HEK293 (cell line): ENCODE measurements at regions not wholly inside any gene's neighbourhood (a gene's known extent, or its start where the extent isn't known, plus 50 kb on each side); places are given as distances from the start of the nearest gene placed in this dataset.

Experiments used
- CTCF ChIA-PET: fragments of 350-600 bp; formaldehyde crosslinking; extraction: SDS; loops from one replicate; lab custom pipeline; 2021; ENCODE audit warnings: antibody characterized with exemption; lab: Yijun Ruan, JAX
- POLR2A ChIA-PET: fragments of 300-600 bp; formaldehyde crosslinking; extraction: SDS; loops from one replicate; lab custom pipeline; 2020; ENCODE audit warnings: antibody characterized with exemption, inconsistent platforms; lab: Yijun Ruan, JAX
- H3K27ac ChIP-seq: fragments of 200-500 bp; sonication (Bioruptor generic); 2 replicates; pipeline ENCODE4 v1.5.1; 2014; ENCODE audit warnings: low read depth, low read length, control low read depth, inconsistent platforms; ENCODE audit errors: extremely low read depth
- H3K36me3 ChIP-seq, 2 experiments: fragments of 200-500 bp in 1 of 2; sonication (Bioruptor generic) in 1 of 2; 1 replicate in 1 of 2; 2 replicates in 1 of 2; pipeline ENCODE4 v1.5.1; 2014 to 2017; ENCODE audit warnings: inconsistent platforms in 2 of 2, low read length in 2 of 2; ENCODE audit not compliant: control insufficient read depth in 2 of 2, insufficient read depth in 1 of 2
- H3K4me1 ChIP-seq: fragments of 200-500 bp; sonication (Bioruptor generic); 2 replicates; pipeline ENCODE4 v1.5.1; 2014; ENCODE audit warnings: mild to moderate bottlenecking, low read length, inconsistent platforms; ENCODE audit not compliant: control insufficient read depth, insufficient read depth
- H3K4me3 ChIP-seq: 2 replicates; pipeline ENCODE4 v1.5.1; 2011; ENCODE audit warnings: low read depth, mild to moderate bottlenecking, control low read depth, low read length, moderate library complexity
- H3K9me3 ChIP-seq: fragments of 200-500 bp; sonication (Bioruptor generic); 2 replicates; pipeline ENCODE4 v1.5.1; 2014; ENCODE audit warnings: low read depth, low read length, inconsistent platforms; ENCODE audit not compliant: control insufficient read depth, insufficient read depth
- EGR2 ChIP-seq: fragments of 450-650 bp; formaldehyde crosslinking; IDR thresholded peaks from 2 replicates; pipeline ENCODE4 v1.5.1; 2016; ENCODE audit warnings: low read depth, missing biosample characterization, missing genetic modification characterization
- HOXC10 ChIP-seq: sonication (generic); formaldehyde crosslinking; IDR thresholded peaks from 2 replicates; pipeline ENCODE4 v1.8.1; 2023; ENCODE audit warnings: mild to moderate bottlenecking, missing genetic modification reagents
- KLF10 ChIP-seq: fragments of 450-650 bp; IDR thresholded peaks from 2 replicates; pipeline ENCODE4 v1.5.1; 2018; ENCODE audit warnings: missing biosample characterization, mild to moderate bottlenecking, missing genetic modification characterization
- OSR2 ChIP-seq: fragments of 450-650 bp; formaldehyde crosslinking; IDR thresholded peaks from 2 replicates; pipeline ENCODE4 v1.5.1; 2016; ENCODE audit warnings: missing biosample characterization, missing genetic modification characterization
- TCF7L2 ChIP-seq: IDR thresholded peaks from 2 replicates; pipeline ENCODE4 v1.6.1; 2011; ENCODE audit warnings: low read depth, mild to moderate bottlenecking, inconsistent platforms, low read length, moderate library complexity, borderline replicate concordance
- ZBTB20 ChIP-seq: fragments of 450-650 bp; formaldehyde crosslinking; IDR thresholded peaks from 2 replicates; pipeline ENCODE4 v1.5.1; 2016; ENCODE audit warnings: missing biosample characterization, missing genetic modification characterization
- ZBTB26 ChIP-seq: fragments of 450-650 bp; formaldehyde crosslinking; optimal IDR thresholded peaks from 2 replicates; pipeline ENCODE3; 2016; ENCODE audit warnings: missing biosample characterization, mild to moderate bottlenecking, missing genetic modification characterization
- ZFP3 ChIP-seq: fragments of 450-650 bp; formaldehyde crosslinking; IDR thresholded peaks from 2 replicates; pipeline ENCODE4 v1.5.1; 2016; ENCODE audit warnings: low read depth, missing biosample characterization, missing genetic modification characterization
- ZNF10 ChIP-seq: fragments of 450-650 bp; formaldehyde crosslinking; IDR thresholded peaks from 2 replicates; pipeline ENCODE4 v1.5.1; 2017; ENCODE audit warnings: missing biosample characterization, missing genetic modification characterization
- ZNF114 ChIP-seq: fragments of 450-650 bp; formaldehyde crosslinking; IDR thresholded peaks from 2 replicates; pipeline ENCODE4 v1.5.0; 2017; ENCODE audit warnings: missing biosample characterization, missing genetic modification characterization
- ZNF19 ChIP-seq: fragments of 450-650 bp; formaldehyde crosslinking; IDR thresholded peaks from 2 replicates; pipeline ENCODE4; 2016; ENCODE audit warnings: missing biosample characterization, missing genetic modification characterization, low read depth
- ZNF324 ChIP-seq: fragments of 450-650 bp; formaldehyde crosslinking; IDR thresholded peaks from 2 replicates; pipeline ENCODE4 v1.5.1; 2016; ENCODE audit warnings: missing biosample characterization, missing genetic modification characterization
- ZNF514 ChIP-seq: fragments of 450-650 bp; formaldehyde crosslinking; IDR thresholded peaks from 2 replicates; pipeline ENCODE4 v1.5.1; 2016; ENCODE audit warnings: missing biosample characterization, missing genetic modification characterization
- ZNF521 ChIP-seq: fragments of 450-650 bp; formaldehyde crosslinking; IDR thresholded peaks from 2 replicates; pipeline ENCODE4 v1.5.1; 2017; ENCODE audit warnings: missing biosample characterization, mild to moderate bottlenecking, missing genetic modification characterization
- ZNF529 ChIP-seq: fragments of 450-650 bp; formaldehyde crosslinking; IDR thresholded peaks from 2 replicates; pipeline ENCODE4 v1.5.1; 2017; ENCODE audit warnings: missing genetic modification characterization, missing biosample characterization; ENCODE audit not compliant: insufficient replicate concordance
- ZNF624 ChIP-seq: fragments of 450-650 bp; formaldehyde crosslinking; IDR thresholded peaks from 2 replicates; pipeline ENCODE4 v1.5.1; 2017; ENCODE audit warnings: missing biosample characterization, missing genetic modification characterization
- ZNF626 ChIP-seq: fragments of 450-650 bp; sonication (Bioruptor Pico); formaldehyde crosslinking; IDR thresholded peaks from 2 replicates; pipeline ENCODE4 v1.5.1; 2018; ENCODE audit warnings: missing biosample characterization, missing genetic modification characterization, inconsistent platforms
- ZNF777 ChIP-seq: fragments of 450-650 bp; formaldehyde crosslinking; IDR thresholded peaks from 2 replicates; pipeline ENCODE4 v1.5.1; 2017; ENCODE audit warnings: missing biosample characterization, missing genetic modification characterization, borderline replicate concordance
- ZNF830 ChIP-seq: fragments of 450-650 bp; IDR thresholded peaks from 2 replicates; pipeline ENCODE4 v1.5.0; 2018; ENCODE audit warnings: missing biosample characterization, missing genetic modification characterization, low read depth, mild to moderate bottlenecking, moderate library complexity
- ZSCAN30 ChIP-seq: fragments of 450-650 bp; IDR thresholded peaks from 2 replicates; pipeline ENCODE4 v1.5.1; 2018; ENCODE audit warnings: missing biosample characterization, mild to moderate bottlenecking, missing genetic modification characterization, moderate library complexity
- ZXDB ChIP-seq: fragments of 450-650 bp; formaldehyde crosslinking; IDR thresholded peaks from 2 replicates; pipeline ENCODE4 v1.5.1; 2016; ENCODE audit warnings: missing biosample characterization, missing genetic modification characterization
- TF ChIP-seq, protein P1 (sequence below): fragments of 450-650 bp; formaldehyde crosslinking; IDR thresholded peaks from 2 replicates; pipeline ENCODE4 v1.5.1; 2016; ENCODE audit warnings: missing biosample characterization, missing genetic modification characterization
- TF ChIP-seq, protein P2 (sequence below): fragments of 450-650 bp; formaldehyde crosslinking; IDR thresholded peaks from 2 replicates; pipeline ENCODE4 v1.5.1; 2017; ENCODE audit warnings: missing biosample characterization, missing genetic modification characterization
- TF ChIP-seq, protein P3 (sequence below): fragments of 450-650 bp; formaldehyde crosslinking; IDR thresholded peaks from 2 replicates; pipeline ENCODE4 v1.5.1; 2016; ENCODE audit warnings: missing biosample characterization, missing genetic modification characterization, low read depth

DNA sequence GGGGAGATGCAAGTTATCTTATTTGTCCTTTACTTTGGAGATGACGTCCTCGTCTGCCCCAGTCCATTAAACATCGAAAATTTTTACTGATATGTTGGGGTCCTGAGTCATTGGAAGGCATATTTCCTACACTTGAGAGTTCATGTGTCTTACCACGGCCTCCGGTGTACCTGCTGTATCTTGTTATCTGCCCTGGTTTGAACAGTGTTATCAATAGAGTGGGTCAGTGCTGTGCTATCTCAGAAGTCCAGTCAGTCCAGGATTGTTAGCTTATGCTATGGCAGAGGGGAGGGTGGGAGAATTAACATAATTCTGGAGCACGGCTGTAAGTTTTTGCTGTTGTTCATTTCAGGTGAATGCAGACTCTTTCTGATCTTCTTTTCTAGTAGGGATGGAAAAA lies 102.3 kb downstream of the ADCYAP1 start:
- Histone ChIP-seq H3K4me1 (no peaks in the 10 kb centered on the region), H3K27ac (no peak overlapping the region), H3K4me3 (no peak overlapping the region), H3K9me3 (no peaks in the 10 kb centered on the region), H3K36me3 (no peaks in the 10 kb centered on the region)
- ChIA-PET CTCF (interaction anchor here (0.9 kb wide), 1 partner anchor 1097 kb away, joined by 5 read pairs; no protein-coding TSS in a partner anchor), POLR2A (no interaction called here)
- TF ChIP-seq, protein P1, sequence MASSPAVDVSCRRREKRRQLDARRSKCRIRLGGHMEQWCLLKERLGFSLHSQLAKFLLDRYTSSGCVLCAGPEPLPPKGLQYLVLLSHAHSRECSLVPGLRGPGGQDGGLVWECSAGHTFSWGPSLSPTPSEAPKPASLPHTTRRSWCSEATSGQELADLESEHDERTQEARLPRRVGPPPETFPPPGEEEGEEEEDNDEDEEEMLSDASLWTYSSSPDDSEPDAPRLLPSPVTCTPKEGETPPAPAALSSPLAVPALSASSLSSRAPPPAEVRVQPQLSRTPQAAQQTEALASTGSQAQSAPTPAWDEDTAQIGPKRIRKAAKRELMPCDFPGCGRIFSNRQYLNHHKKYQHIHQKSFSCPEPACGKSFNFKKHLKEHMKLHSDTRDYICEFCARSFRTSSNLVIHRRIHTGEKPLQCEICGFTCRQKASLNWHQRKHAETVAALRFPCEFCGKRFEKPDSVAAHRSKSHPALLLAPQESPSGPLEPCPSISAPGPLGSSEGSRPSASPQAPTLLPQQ (tag by site-specific recombination): no peak
- TF ChIP-seq ZNF830 (tag by site-specific recombination) (no peak), TCF7L2 (no peak), ZFP3 (tag by site-specific recombination) (no peak), ZNF777 (tag by site-specific recombination) (no peak), ZNF521 (no peak), ZNF324 (tag by site-specific recombination) (no peak), ZBTB20 (tag by site-specific recombination) (no peak), ZNF114 (tag by site-specific recombination) (no peak), ZNF626 (tag by site-specific recombination) (no peak), KLF10 (tag by site-specific recombination) (no peak), EGR2 (tag by site-specific recombination) (no peak), ZNF514 (no peak)
- TF ChIP-seq, protein P2, sequence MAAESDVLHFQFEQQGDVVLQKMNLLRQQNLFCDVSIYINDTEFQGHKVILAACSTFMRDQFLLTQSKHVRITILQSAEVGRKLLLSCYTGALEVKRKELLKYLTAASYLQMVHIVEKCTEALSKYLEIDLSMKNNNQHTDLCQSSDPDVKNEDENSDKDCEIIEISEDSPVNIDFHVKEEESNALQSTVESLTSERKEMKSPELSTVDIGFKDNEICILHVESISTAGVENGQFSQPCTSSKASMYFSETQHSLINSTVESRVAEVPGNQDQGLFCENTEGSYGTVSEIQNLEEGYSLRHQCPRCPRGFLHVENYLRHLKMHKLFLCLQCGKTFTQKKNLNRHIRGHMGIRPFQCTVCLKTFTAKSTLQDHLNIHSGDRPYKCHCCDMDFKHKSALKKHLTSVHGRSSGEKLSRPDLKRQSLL (tag by site-specific recombination): no peak

DNA sequence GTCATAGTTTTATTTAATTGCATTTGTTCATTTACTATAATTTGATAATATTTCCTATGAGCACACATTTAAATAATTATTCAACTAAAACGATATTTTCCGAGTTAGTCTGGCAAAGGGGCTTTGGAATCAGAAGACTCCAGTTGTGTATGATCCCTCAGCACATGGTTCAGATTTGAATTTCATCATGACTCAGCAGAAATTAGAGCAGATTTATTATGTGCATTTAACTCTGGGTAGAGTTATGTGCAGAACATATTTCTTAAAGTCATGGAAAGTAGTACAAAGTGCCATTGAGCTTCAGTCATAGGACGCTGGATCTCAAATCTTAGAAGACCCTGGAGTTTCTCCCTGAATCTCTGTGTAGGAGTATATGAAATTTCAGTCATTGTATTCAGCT lies 106.7 kb downstream of the ADCYAP1 start:
- no peaks in the 10 kb centered on the region for H3K4me1 ChIP-seq
- no peak overlapping the region for H3K4me3 ChIP-seq
- TF ChIP-seq ZXDB (no peak), ZNF624 (tag by site-specific recombination) (no peak), ZNF529 (tag by site-specific recombination) (no peak), ZSCAN30 (no peak), ZBTB26 (tag by site-specific recombination) (no peak), ZNF19 (no peak), HOXC10 (CRISPR knock-in tag) (no peak), OSR2 (tag by site-specific recombination) (no peak), ZNF10 (tag by site-specific recombination) (no peak)
- TF ChIP-seq, protein P1 (tag by site-specific recombination): no peak
- TF ChIP-seq, protein P3, sequence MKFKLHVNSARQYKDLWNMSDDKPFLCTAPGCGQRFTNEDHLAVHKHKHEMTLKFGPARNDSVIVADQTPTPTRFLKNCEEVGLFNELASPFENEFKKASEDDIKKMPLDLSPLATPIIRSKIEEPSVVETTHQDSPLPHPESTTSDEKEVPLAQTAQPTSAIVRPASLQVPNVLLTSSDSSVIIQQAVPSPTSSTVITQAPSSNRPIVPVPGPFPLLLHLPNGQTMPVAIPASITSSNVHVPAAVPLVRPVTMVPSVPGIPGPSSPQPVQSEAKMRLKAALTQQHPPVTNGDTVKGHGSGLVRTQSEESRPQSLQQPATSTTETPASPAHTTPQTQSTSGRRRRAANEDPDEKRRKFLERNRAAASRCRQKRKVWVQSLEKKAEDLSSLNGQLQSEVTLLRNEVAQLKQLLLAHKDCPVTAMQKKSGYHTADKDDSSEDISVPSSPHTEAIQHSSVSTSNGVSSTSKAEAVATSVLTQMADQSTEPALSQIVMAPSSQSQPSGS: no peak
- TF ChIP-seq, all 188 proteins: peak for 0
- no peaks in the 10 kb centered on the region for H3K9me3 ChIP-seq
- H3K36me3 ChIP-seq: no peaks in the 10 kb centered on the region
- CTCF ChIA-PET: interaction anchor here (1.2 to 1.3 kb wide), 2 partner anchors 50 to 146 kb away, joined by 3 to 5 read pairs; no protein-coding TSS in a partner anchor
- H3K27ac ChIP-seq: no peak overlapping the region
- POLR2A ChIA-PET: no interaction called here
